Lower leg skin (tissue), 3 donors: ENCODE measurements at regions not wholly inside any gene's neighbourhood (a gene's known extent, or its start where the extent isn't known, plus 50 kb on each side); places are given as distances from the start of the nearest gene placed in this dataset.

Source experiments
- POLR2A ChIP-seq, 2 donors: fragments of 450-650 bp; IDR thresholded peaks; one replicate each; pipeline ENCODE4 v1.6.1; 2016 to 2017; ENCODE audit warnings: antibody characterized with exemption in 2 of 2, mild to moderate bottlenecking in 1 of 2, moderate library complexity in 1 of 2
- TF ChIP-seq, protein P1 (sequence below), 3 donors: fragments of 450-650 bp; IDR thresholded peaks; one replicate each; pipeline ENCODE4 v1.5.1; 2016; ENCODE audit warnings: antibody characterized with exemption in 3 of 3, mild to moderate bottlenecking in 3 of 3, moderate library complexity in 2 of 3

DNA sequence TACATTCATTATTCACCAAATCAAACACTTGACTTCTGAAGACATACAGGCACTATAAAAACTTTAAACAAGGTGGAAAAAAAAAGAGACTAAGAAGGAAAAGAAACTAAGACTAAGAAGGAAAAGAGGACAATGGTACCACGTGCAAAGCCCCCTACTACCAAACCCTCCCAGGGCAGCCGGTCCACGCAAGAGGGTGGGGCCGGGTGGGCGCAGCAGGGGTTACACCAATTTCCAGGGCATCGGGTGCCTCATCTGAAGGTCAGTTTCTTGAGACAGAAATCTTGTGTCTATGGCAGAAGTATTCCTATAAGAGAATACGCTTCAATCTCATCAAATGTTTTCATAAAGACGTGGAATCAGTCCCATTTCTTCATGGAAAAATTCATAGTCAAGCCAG is 131.5 kb downstream of the NUFIP1 start:
- TF ChIP-seq, protein P1, sequence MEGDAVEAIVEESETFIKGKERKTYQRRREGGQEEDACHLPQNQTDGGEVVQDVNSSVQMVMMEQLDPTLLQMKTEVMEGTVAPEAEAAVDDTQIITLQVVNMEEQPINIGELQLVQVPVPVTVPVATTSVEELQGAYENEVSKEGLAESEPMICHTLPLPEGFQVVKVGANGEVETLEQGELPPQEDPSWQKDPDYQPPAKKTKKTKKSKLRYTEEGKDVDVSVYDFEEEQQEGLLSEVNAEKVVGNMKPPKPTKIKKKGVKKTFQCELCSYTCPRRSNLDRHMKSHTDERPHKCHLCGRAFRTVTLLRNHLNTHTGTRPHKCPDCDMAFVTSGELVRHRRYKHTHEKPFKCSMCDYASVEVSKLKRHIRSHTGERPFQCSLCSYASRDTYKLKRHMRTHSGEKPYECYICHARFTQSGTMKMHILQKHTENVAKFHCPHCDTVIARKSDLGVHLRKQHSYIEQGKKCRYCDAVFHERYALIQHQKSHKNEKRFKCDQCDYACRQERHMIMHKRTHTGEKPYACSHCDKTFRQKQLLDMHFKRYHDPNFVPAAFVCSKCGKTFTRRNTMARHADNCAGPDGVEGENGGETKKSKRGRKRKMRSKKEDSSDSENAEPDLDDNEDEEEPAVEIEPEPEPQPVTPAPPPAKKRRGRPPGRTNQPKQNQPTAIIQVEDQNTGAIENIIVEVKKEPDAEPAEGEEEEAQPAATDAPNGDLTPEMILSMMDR (IDR thresholded peaks at IDR 0.05): no peak
- TF ChIP-seq POLR2A (IDR thresholded peaks at IDR 0.05): no peak
